GM18508 (cell line): ENCODE measurements at regions not wholly inside any gene's neighbourhood (a gene's known extent, or its start where the extent isn't known, plus 50 kb on each side); places are given as distances from the start of the nearest gene placed in this dataset.

Experiments used
- ATAC-seq: cut with Tn5 transposase; IDR thresholded peaks from one replicate; pipeline ENCODE4 v1.9.1; 2021; ENCODE audit warnings: moderate number of reproducible peaks; ENCODE audit not compliant: insufficient read depth, unreplicated experiment

DNA sequence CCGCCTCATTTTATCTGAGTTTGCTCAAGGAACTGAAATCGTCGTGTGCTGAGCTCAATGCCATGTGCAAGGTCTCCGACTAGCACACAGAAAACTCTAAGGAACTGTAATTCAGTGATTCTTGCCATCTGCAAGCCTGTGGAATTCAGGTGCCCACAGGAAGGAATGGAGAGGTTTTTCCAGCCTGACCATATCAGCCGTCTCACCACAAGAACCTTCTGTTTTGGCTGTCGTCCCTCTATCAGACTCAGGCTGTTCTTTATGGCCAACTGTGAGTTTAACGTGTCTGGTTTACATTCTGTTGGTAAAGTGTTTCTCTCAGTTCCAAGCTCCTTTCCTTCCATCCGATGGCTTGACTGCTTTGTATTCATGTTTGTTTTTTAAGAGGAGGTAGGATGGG lies 293.5 kb downstream of the SPRY2 start:
- ATAC-seq, result no peak

DNA sequence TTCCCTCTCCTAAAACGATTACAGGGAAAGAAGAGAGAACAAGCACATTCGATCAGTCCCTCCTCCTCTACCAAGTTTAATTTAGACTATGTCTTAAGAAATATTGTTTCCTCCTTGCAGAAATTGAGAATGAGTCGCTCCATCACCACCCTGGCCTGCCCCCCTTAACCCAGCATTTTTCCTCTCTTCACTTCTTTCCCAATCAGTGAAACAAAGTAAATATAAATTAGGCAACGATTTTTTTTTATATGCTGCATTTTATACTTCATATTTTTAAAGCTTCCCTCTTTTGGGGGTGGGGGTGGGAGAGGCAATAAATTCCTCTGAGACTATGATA lies 300.0 kb downstream of the SPRY2 start:
- no peak for ATAC-seq

DNA sequence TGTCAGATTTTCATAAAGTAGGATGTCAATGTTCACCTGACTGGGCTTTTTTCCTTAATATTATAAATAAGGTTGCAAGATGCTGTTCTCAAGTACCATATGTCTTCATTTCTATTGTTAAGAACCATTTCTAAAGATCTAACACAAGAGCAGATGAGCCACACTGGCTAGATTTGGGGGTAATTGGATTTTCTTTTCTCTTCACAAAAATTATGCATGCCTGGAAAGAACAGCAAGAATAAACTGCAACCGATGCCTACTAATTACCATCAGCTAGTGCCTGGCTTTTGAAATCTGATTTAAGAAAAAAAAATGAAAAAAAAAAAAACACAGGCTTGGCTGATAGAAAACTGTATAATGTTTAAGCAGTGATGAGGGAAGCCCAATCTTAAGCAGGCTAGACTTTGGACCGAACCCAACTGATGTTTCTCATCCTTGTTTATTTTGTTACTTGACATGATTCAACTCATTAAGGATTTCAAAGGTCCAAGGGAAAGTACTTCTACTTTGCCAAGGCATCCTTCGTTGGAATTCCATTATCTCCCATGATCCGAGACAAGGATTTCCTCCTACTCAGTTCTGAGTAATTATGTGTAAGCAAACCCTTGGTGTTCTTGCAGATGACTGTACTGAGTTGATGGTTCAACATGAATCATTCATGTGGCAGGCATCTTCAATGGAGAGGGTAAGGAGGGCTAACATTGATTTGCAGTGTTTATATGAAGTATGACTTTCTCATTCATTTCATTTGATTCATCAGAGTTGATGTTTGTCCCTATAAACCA lies 300.5 kb downstream of the SPRY2 start:
- ATAC-seq, result no peak

DNA sequence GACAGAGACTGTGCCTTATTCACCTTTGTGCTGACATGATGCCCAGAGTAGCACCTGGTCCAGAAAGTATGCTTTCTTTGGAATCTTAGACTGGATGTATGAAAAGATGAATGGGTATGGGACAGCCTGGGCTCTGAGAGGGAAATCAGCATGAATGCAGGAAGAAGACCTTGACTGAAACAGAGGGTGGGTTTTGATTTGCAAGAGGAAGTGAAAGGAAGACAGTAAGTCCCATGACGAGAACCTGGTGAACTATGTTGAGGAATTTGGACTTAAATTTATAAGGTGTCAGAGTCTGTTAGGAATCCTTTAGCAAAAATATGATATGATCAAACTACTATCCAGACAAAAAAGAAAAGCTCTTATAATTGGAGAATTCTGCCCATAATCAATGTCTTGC lies 301.9 kb downstream of the SPRY2 start:
- peak; percentile 83 for ATAC-seq

DNA sequence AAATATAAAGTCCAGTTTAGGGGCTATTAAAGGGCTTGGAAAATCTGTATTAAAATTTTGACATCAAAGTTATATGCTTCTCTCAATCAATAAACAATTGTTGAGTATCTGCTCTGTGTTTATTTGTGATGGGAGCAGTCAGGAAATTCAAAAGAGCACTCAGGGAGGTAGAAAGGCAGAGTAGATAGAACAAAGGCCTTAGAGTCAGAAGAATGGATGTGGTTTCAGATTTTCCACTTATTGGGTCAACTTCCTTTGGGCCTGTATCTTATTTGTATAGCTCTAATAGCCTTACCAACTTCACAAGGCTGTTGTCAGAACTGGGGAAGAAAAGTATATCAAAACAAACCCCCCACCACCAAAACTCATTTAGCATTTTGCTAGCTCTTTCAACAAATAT lies 302.6 kb downstream of the SPRY2 start:
- ATAC-seq, result no peak

DNA sequence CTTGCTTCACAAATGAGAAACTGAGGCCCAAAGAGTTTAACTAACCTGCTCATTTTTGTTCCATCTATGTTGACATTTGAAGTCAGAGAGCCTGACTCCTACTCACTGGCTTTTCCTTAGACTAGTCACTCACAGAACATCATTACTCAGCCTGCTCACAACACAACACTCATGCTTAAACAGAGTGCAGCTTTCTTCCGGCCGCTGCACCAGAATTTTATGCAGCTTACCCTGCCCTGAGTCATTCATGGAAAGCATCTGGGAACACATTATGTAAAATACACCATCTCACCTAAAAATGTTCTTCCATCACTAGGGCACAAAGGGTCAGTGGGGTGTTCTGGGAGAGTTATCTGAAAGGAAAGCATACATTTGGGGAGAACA lies 303.4 kb downstream of the SPRY2 start:
- no peak for ATAC-seq

DNA sequence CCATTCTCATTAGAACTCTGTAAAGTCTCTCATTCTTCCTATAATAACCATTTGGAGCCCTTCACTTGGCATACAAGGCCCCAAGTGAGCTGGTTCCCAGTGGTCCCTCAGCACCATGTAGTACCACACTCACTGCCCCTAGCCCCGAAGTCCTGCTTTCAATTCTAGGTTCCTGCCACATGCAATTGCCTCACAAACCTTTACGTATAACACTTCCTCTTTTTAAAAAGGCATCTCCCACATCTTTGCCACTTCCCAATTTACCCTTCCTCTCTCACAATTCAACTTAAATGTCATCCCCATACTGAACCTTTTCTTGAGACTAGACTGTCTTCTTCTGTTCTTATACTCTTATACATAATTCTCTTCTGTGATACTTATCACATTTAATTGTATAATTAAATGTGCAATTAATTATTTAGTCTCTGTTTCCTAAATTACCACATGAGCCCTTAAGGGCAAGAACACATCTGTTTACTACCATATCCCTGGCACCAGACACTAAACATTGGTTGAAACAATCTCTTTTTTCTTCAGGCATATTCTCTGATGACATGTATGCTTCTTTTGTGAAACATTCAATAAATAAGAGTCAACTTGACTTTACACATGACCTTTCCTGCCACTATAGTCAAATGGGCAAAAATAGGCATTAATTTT lies 304.0 kb downstream of the SPRY2 start:
- ATAC-seq, result peak; percentile 43

DNA sequence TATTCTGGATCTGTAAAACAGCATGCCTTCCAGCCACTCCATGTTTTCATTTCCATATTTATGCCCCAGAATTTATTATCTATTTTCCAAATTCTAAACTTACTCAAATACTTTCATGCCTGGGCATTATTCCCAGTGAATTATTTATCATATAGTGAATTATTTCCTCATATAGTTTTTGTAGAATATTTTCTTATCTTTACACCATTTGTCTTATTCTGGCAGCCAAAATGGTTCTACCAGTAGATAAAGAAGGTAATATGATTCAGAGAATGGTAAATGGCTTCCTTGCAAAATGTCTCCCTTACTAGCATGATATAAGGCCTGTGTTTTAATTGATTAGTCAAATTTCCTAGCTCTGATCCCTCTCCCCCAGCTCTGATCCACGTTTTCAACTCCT lies 305.8 kb downstream of the SPRY2 start:
- no peak for ATAC-seq

DNA sequence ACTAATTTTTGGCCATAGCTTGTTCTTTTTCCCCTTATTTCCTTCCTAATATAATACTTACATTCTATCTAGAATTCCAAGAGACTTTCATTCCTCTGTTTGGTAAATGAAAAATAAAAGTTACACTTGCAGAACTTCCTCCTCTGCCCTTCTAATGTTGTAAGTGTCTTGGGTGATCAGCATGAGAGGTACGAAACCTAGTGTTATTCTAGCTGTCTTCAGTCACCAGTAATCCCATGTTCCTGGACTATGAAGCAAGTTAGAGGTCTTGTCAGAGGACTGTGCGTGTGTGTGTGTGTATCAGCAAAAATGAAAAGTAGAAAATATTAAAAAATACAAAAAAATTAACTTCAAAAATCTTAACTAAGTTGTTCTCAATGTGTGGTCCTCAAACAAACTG lies 307.0 kb downstream of the SPRY2 start:
- ATAC-seq, result no peak

DNA sequence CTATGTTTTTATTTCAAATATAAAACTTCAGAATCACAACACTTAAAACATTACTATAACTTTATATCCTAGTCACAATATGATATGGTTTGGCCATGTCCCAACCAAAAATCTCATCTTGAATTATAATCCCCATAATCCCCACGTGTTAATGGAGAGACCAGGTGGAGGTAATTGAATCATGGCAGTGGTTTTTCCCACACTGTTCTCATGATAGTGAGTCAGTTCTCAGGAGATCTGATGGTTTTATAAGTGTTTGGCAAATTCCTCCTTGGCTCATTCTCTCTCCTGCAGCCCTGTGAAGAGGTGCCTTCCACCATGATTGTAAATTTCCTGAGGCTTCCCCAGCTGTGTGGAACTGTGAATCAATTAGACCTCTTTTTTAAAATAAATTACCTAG lies 307.6 kb downstream of the SPRY2 start:
- no peak for ATAC-seq

DNA sequence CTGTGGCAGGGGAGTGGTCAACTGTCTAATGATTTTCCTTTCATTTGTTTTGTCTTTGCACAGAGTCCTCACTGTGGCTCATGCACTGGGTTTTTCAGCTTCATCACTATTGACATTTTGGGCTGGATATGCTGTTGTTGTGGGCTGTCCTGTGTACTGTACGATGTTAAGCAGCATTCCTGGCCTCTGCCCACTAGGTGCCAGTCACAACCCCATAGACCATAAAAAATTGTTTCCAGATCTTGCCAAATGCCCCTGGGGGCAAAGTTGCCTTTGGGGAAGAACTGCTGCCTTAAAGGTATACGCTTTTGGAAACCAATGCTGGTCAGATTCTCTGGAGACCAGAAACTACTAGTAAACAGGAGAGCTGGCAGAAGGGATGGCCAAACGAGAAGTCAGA lies 310.4 kb downstream of the SPRY2 start:
- ATAC-seq, result no peak

DNA sequence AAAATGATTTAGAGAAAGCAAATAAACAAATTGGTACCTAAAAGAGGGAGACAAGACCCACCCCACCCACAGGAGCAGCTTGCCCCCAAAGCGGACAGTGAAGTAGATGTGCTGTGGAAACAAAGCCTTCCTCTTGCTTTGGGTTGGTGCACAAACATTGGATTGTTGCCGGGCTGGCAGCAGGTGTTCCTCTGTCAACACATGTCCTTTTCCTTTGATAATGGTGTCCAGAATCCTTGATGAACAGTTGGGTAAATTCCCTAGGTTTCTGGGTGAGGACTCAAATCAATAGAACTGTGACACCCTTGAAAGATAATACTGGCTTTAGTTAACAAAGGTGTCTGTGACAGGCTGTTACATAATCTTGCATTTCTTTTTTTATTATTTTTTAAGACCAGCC lies 311.8 kb downstream of the SPRY2 start:
- ATAC-seq, result no peak

DNA sequence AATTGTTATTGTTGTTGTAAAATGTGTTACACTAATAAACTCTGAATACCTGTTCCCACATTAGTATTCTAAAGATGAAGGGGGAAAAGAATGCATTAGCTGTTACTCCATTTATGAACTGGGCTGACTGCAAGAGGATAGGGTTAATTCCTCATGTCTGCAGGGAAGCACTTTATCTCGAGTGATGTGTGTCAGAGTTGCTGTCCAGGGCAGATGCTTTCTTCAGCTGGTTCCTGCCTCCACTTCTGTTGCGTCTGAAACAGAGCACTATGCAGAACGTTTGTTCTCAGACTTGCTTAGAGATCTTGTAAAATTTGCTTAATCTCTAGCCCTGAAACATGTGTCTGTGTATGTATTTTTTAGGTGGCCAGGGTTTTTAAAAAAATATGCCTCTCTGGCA lies 318.8 kb downstream of the SPRY2 start:
- ATAC-seq, result no peak

DNA sequence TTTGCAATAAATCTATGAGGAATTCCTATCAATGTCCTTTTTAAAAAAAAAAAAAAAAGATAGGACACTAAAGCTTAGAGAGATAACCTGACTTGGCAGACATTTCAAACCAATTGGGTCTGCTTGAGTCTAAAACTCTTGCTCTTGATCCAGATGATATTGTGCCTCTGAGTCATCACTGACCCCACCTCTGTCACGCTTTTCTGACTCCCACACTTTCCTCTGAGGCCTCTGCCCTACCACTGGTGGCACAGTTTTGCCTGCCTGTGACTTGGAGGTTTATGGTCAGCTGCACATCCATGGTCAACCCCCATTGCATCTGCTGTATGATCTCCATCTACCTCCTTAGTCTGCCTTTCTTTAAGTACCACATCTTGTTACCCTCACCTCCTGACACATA lies 328.7 kb downstream of the SPRY2 start:
- ATAC-seq, result no peak

DNA sequence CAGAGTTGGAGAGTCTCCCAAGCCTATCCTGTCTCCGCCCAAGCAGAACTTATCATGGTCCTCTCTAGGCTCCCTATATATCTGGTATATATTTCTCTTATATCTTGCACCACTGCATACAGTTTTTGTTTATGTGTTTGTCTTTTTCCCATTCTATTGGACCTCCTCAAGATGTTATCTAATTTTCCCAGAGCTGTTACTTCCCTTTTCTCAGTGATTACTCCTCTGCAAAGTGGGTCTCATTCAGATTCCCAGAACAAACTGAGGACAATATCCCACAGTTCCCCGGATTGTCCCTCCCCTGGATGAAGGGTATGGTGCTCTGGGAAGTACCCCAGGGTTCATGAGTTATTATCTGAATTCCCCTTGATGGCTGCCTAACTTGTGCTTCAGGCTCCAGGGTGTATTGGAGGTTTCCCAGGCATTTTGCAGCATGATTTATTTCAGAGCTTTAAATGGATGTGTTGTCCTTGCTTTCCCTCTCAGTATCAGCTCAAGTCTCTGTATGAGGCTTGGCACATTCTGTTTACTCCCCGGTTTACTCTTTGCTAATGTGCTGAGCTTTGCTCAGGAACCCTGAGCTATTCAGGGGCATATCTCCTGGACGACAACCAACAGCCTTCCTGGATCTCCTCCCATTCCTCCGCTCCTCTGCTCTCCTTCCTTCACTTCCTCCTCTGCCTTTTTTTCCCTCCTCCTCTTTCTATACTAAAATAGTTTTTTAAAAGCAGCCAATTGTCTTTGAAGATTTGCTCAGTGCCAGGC lies 329.3 kb downstream of the SPRY2 start:
- no peak for ATAC-seq

DNA sequence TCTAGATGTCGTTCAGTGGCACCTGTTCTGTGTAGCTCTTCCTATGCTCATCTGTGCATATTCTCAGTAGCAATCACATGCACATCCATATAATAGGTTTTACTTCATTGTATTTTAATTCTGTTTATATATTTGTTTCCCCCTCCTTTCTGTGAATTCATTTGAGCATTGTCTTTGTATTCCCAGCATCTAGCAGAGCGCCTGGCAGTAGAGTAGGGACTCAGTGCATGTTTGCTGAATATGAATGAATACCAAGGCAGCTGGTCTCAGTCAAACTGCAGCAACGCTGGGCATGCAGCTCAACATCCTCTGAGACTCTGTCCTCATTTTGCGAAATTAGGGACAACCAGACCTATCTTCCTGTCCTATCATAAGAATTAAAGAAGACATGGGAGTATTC lies 330.1 kb downstream of the SPRY2 start:
- no peak for ATAC-seq

DNA sequence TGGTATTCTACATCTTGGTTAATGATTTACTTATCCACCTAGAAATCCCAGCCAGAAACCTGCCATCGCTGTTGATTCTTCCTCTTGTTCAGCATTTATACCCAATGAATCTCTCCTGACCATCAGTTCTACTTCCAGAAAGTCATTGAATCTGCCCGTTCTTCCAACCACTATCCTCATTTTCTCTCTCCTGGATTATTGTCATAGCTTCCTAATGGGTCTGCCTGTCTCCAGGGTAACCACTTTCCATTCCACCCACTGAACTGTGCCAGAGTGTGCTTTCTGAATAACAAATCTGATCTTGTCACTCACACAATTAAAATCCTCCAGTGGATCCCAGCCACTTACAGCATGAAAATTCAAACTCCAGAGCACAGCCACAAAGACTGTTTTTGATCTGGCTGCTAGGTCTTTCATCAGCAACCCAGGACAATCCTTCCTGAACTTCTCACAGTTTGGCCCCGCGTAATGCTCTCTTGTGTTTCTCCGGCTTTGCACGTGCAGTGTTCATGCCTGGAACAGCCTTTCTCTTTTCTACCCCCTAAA lies 330.6 kb downstream of the SPRY2 start:
- ATAC-seq, result no peak

DNA sequence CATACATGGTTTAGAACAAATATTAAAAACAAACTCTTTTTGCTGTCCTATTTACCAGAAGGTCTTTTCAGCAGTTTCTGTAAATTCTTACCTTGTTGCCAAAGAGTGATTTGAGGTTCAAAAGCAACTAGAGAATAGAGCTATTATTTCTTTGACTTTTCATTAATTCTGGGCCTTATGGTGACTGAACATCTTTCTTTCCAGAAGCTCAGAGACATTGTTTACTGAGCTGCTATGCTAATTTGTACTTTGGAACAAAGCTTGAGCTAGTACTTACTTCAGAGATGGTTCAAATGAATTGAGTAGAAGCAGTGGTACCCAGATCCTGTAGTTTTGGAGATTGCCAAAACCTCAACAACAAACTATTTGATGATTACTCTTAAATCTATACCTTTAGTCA lies 331.2 kb downstream of the SPRY2 start:
- no peak for ATAC-seq

DNA sequence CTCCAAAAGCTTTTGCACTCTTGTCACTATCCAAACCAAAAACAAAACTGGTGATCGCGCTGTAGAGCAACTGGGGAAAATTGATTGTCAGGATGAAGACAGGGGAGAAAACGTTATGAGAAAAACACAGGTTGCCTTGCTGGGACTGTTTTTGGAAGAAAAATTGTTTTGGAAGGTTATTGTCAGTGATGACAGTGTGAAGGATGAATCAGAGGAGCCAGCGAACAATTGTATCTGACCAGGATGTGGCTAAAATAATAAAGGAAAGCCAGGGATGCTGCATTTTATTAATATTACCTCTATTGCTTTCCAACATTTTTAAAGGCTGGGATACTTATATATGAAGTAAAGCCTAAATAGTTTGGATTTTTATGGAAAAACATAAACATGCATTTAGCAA lies 334.0 kb downstream of the SPRY2 start:
- ATAC-seq, result no peak

DNA sequence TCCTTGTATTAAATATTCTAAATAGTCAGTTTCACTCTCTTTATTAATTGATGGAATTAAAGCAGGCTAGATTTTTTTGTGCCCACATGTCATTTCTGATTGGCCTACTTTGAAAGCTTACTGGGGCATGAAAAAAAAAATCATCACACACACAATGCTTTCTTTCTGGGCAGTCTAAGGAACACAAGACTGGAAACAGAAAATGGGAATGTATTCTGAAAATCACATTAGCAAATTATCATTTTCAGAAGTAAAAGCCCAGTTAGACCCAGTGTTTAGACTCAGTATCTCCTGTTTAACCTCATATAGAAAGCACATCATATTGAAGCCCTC lies 339.4 kb downstream of the SPRY2 start:
- no peak for ATAC-seq

DNA sequence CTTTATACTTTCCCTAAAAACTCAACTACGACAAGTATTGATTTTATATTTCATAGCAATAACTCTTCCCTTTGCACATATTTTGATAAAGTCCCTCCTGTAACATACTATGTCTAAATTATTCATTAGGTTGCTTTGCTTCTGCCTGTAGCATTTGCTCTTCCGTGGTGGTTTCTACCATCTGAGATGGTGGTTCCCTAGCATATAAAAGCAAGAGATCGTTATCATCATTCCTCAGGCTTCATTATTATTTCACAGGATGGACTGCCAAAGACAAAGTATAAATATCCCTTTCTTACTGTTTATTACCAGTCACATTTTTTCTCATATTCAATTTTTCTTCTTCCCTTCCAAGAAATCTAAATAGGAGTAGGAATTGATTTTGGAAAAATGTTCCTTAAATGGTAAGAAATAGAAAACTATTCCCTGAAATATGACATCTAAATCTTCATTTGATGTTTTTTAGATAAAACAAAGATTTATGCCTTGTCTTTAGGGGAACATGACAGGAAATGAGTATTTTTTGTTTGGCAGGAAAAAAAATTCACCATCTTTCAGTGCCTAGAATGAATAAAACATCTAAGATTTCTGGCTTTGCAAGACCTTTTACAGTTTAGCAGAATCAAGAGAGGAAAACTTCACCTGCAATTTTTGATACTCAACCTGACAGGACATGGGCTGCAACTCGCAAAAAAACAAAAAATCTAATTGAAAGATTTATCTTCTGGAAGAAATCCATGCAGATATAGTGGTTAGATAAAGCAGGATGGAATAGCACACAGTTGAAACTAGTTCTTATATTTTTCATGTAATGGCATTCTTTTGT lies 340.0 kb downstream of the SPRY2 start:
- no peak for ATAC-seq
